WTC11 (cell line): ENCODE measurements at regions not wholly inside any gene's neighbourhood (a gene's known extent, or its start where the extent isn't known, plus 50 kb on each side); places are given as distances from the start of the nearest gene placed in this dataset.

ENCODE experiments used
- ATF6 ChIP-seq: sonication (generic); formaldehyde crosslinking; IDR thresholded peaks from 2 replicates; pipeline ENCODE4 v1.8.1; 2023; ENCODE audit warnings: mild to moderate bottlenecking, missing genetic modification reagents
- CREM ChIP-seq: sonication (generic); formaldehyde crosslinking; IDR thresholded peaks from 2 replicates; pipeline ENCODE4 v1.8.1; 2022; ENCODE audit warnings: mild to moderate bottlenecking, missing genetic modification reagents, moderate library complexity
- CTCF ChIP-seq: fragments of 200-600 bp; IDR thresholded peaks from 2 replicates; pipeline ENCODE4 v1.8.0; 2022; ENCODE audit warnings: antibody characterized with exemption
- E2F1 ChIP-seq: sonication (generic); formaldehyde crosslinking; IDR thresholded peaks from 2 replicates; pipeline ENCODE4 v1.8.0; 2022; ENCODE audit warnings: mild to moderate bottlenecking, missing genetic modification reagents
- ELF4 ChIP-seq: sonication (generic); formaldehyde crosslinking; IDR thresholded peaks from 2 replicates; pipeline ENCODE4 v1.8.1; 2022; ENCODE audit warnings: low read depth, mild to moderate bottlenecking, moderate library complexity, missing genetic modification reagents
- FOXJ3 ChIP-seq: sonication (generic); formaldehyde crosslinking; IDR thresholded peaks from 2 replicates; pipeline ENCODE4 v1.9.0; 2021; ENCODE audit warnings: missing genetic modification reagents, mild to moderate bottlenecking, borderline replicate concordance
- MAX ChIP-seq: sonication (generic); formaldehyde crosslinking; IDR thresholded peaks from 2 replicates; pipeline ENCODE4 v1.8.0; 2022; ENCODE audit warnings: mild to moderate bottlenecking, missing genetic modification reagents
- MLX ChIP-seq: sonication (generic); formaldehyde crosslinking; IDR thresholded peaks from 2 replicates; pipeline ENCODE4 v1.8.1; 2023; ENCODE audit warnings: mild to moderate bottlenecking, missing genetic modification reagents, moderate library complexity
- TCF7 ChIP-seq: sonication (generic); formaldehyde crosslinking; IDR thresholded peaks from 2 replicates; pipeline ENCODE4 v1.8.0; 2022; ENCODE audit warnings: mild to moderate bottlenecking, low read depth, missing genetic modification reagents, moderate library complexity
- TEAD1 ChIP-seq: sonication (generic); formaldehyde crosslinking; IDR thresholded peaks from 2 replicates; pipeline ENCODE4 v1.8.0; 2022; ENCODE audit warnings: mild to moderate bottlenecking, missing genetic modification reagents
- TEAD4 ChIP-seq: sonication (generic); formaldehyde crosslinking; IDR thresholded peaks from 2 replicates; pipeline ENCODE4 v1.8.0; 2022; ENCODE audit warnings: mild to moderate bottlenecking, missing genetic modification reagents
- TP53 ChIP-seq: sonication (generic); formaldehyde crosslinking; IDR thresholded peaks from 2 replicates; pipeline ENCODE4 v1.8.1; 2023; ENCODE audit warnings: mild to moderate bottlenecking, missing genetic modification reagents
- USF2 ChIP-seq: sonication (generic); formaldehyde crosslinking; IDR thresholded peaks from 2 replicates; pipeline ENCODE4 v1.8.1; 2023; ENCODE audit warnings: mild to moderate bottlenecking, missing genetic modification reagents, moderate library complexity
- ZBTB43 ChIP-seq: sonication (generic); formaldehyde crosslinking; IDR thresholded peaks from 2 replicates; pipeline ENCODE4 v1.8.1; 2023; ENCODE audit warnings: mild to moderate bottlenecking, missing genetic modification reagents

- no peak for TF ChIP-seq ATF6 (CRISPR knock-in tag)
- no peak for TF ChIP-seq TCF7 (CRISPR knock-in tag)
- TF ChIP-seq TEAD1: no peak
- TF ChIP-seq FOXJ3 (CRISPR knock-in tag): no peak
- TF ChIP-seq CTCF: no peak
- no peak for TF ChIP-seq TP53
- TF ChIP-seq ELF4 (CRISPR knock-in tag): no peak
- TF ChIP-seq CREM (CRISPR knock-in tag): no peak
- TF ChIP-seq TEAD4 (CRISPR knock-in tag): no peak
- no peak for TF ChIP-seq MAX (CRISPR knock-in tag)
- no peak for TF ChIP-seq USF2
- TF ChIP-seq E2F1 (CRISPR knock-in tag): no peak
- no peak for TF ChIP-seq ZBTB43 (CRISPR knock-in tag)
- TF ChIP-seq MLX (CRISPR knock-in tag): no peak
Measured at GRCh38 chr13:67854990-67855389, 624.9 kb upstream of the PCDH9 start.
